Sigmoid colon (tissue), 6 donors: ENCODE measurements at regions not wholly inside any gene's neighbourhood (a gene's known extent, or its start where the extent isn't known, plus 50 kb on each side); places are given as distances from the start of the nearest gene placed in this dataset.
"Not testable (repeated sequence)": the region's sequence is repeated elsewhere in the genome, so short reads cannot be mapped to it uniquely, and the experiment has no call there.

Experiments used
- DNase-seq: peaks from one replicate; pipeline ENCODE4 v3.0.0-alpha.2; 2019
- H3K27ac ChIP-seq, 4 donors: fragments of 200-600 bp; sonication (generic); one replicate each; pipeline ENCODE4 v1.5.1; 2016 to 2019; ENCODE audit warnings: mild to moderate bottlenecking in 1 of 4
- H3K27me3 ChIP-seq, 3 donors: fragments of 200-600 bp; sonication (generic); one replicate each; pipeline ENCODE4 v1.5.1; 2019; ENCODE audit warnings: mild to moderate bottlenecking in 1 of 3
- H3K36me3 ChIP-seq, 4 donors: fragments of 200-600 bp; sonication (generic); one replicate each; pipeline ENCODE4 v1.5.1; 2016 to 2019
- H3K4me1 ChIP-seq, 4 donors: fragments of 200-600 bp; sonication (generic); one replicate each; pipeline ENCODE4 v1.5.1; 2017 to 2019
- H3K4me3 ChIP-seq, 4 donors: fragments of 200-600 bp; sonication (generic); one replicate each; pipeline ENCODE4 v1.5.1; 2017 to 2019; ENCODE audit warnings: mild to moderate bottlenecking in 2 of 4, moderate library complexity in 1 of 4
- H3K9me3 ChIP-seq, 4 donors: fragments of 200-600 bp in 3 of 4; sonication (generic) in 3 of 4; one replicate each; pipeline versions ENCODE4 v1.5.1 to v1.6.1; 2013 to 2019
- CTCF ChIP-seq, 4 experiments: fragments of 450-650 bp in 3 of 4; fragments of 200-600 bp in 1 of 4; IDR thresholded peaks; one replicate each; pipeline ENCODE4 v1.5.1; 2016 to 2019; ENCODE audit warnings: antibody characterized with exemption in 4 of 4, mild to moderate bottlenecking in 3 of 4, moderate library complexity in 2 of 4
- EP300 ChIP-seq, 4 donors: sonication (generic); formaldehyde crosslinking; IDR thresholded peaks; one replicate each; pipeline ENCODE4 v1.6.1; 2017; ENCODE audit warnings: antibody characterized with exemption in 4 of 4
- POLR2A ChIP-seq, 2 donors: fragments of 450-650 bp; IDR thresholded peaks; one replicate each; pipeline ENCODE4 v1.6.1; 2016; ENCODE audit warnings: antibody characterized with exemption in 2 of 2, mild to moderate bottlenecking in 2 of 2, moderate library complexity in 2 of 2
- POLR2AphosphoS5 ChIP-seq, 4 donors: sonication (generic); formaldehyde crosslinking; IDR thresholded peaks; one replicate each; pipeline ENCODE4 v1.6.1; 2017; ENCODE audit warnings: antibody characterized with exemption in 4 of 4
- WGBS, 2 donors: extraction: QIAGEN DNeasy Blood & Tissue Kit; methylation state at CpG; one replicate each; pipeline ENCODE4 v1.1.7; 2013; 5-methylcytosine and 5-hydroxymethylcytosine counted together
- intact Hi-C: fragments of 100-400 bp; cut with DNase I; formaldehyde crosslinking; loops from one replicate; pipeline ENCODE4 v1.15.1; 2023
- donor health status: healthy with polysubstance abuse.
- donor health status: healthy.

- Histone ChIP-seq H3K36me3 (no peaks in the 10 kb centered on the region), H3K4me3 (no peak overlapping the region), H3K9me3 (no peaks in the 10 kb centered on the region), H3K27ac (no peak overlapping the region), H3K4me1 (no peaks in the 10 kb centered on the region), H3K27me3 (no peaks in the 10 kb centered on the region)
- intact Hi-C loops = no loop called here
- no peak for TF ChIP-seq EP300 (IDR thresholded peaks at IDR 0.05)
- TF ChIP-seq POLR2A (IDR thresholded peaks at IDR 0.05) = no peak
- no peak for TF ChIP-seq POLR2AphosphoS5 (IDR thresholded peaks at IDR 0.05)
- no peak for TF ChIP-seq CTCF (IDR thresholded peaks at IDR 0.05)
- no peak for DNase-seq
Observed at GRCh38 chr11:90493379-90493778, 270.5 kb upstream of the CHORDC1 start.

GRCh38 chr11:90491466-90491865 lies 268.6 kb upstream of the CHORDC1 start:
- 48 to 60% methylated on average over 2 of the region's 2 CpGs for WGBS, 2 donors
- no peaks in the 10 kb centered on the region for H3K9me3 ChIP-seq
- no peaks in the 10 kb centered on the region for H3K4me1 ChIP-seq
- H3K27ac ChIP-seq = no peak overlapping the region
- no peak overlapping the region for H3K4me3 ChIP-seq
- TF ChIP-seq POLR2A (IDR thresholded peaks at IDR 0.05) (no peak), EP300 (IDR thresholded peaks at IDR 0.05) (no peak)
- no peak for DNase-seq
- no peaks in the 10 kb centered on the region for H3K27me3 ChIP-seq
- intact Hi-C loops = no loop called here
- no peaks in the 10 kb centered on the region for H3K36me3 ChIP-seq

- intact Hi-C loops = no loop called here
- H3K27ac ChIP-seq = no peak overlapping the region
- no peak for DNase-seq
- H3K4me3 ChIP-seq = no peak overlapping the region
- no peaks in the 10 kb centered on the region for H3K4me1 ChIP-seq
- TF ChIP-seq POLR2A (IDR thresholded peaks at IDR 0.05) (no peak), CTCF (IDR thresholded peaks at IDR 0.05) (no peak), EP300 (IDR thresholded peaks at IDR 0.05) (no peak), POLR2AphosphoS5 (IDR thresholded peaks at IDR 0.05) (no peak)
- no peaks in the 10 kb centered on the region for H3K36me3 ChIP-seq
- no peaks in the 10 kb centered on the region for H3K27me3 ChIP-seq
- 44 to 52% methylated on average over 2 of the region's 2 CpGs for WGBS, 2 donors
- H3K9me3 ChIP-seq = no peaks in the 10 kb centered on the region
Observed at GRCh38 chr11:90476442-90477007, 253.7 kb upstream of the CHORDC1 start.

- Histone ChIP-seq H3K4me3 (no peak overlapping the region), H3K27me3 (no peaks in the 10 kb centered on the region), H3K36me3 (no peaks in the 10 kb centered on the region), H3K4me1 (no peaks in the 10 kb centered on the region), H3K9me3 (no peaks in the 10 kb centered on the region), H3K27ac (no peak overlapping the region)
- 73 to 85% methylated on average over 2 of the region's 2 CpGs for WGBS, 2 donors
- no peak for DNase-seq
- TF ChIP-seq EP300 (IDR thresholded peaks at IDR 0.05) = no peak
- TF ChIP-seq CTCF (IDR thresholded peaks at IDR 0.05) = no peak
- TF ChIP-seq POLR2A (IDR thresholded peaks at IDR 0.05) = no peak
- TF ChIP-seq POLR2AphosphoS5 (IDR thresholded peaks at IDR 0.05) = no peak
- intact Hi-C loops = no loop called here
Observed at GRCh38 chr11:90468923-90469322, 246.1 kb upstream of the CHORDC1 start.

GRCh38 chr11:90465553-90465952 lies 242.7 kb upstream of the CHORDC1 start:
- intact Hi-C loops = no loop called here
- Histone ChIP-seq H3K4me3 (no peak overlapping the region), H3K27me3 (no peaks in the 10 kb centered on the region), H3K27ac (no peak overlapping the region), H3K36me3 (no peaks in the 10 kb centered on the region), H3K4me1 (no peaks in the 10 kb centered on the region), H3K9me3 (no peaks in the 10 kb centered on the region)
- 90 to 95% methylated on average over 5 of the region's 5 CpGs for WGBS, 2 donors
- no peak for DNase-seq
- TF ChIP-seq POLR2A (IDR thresholded peaks at IDR 0.05) = no peak

- H3K27me3 ChIP-seq, DNase-seq, H3K4me3 ChIP-seq, H3K36me3 ChIP-seq, H3K9me3 ChIP-seq, H3K27ac ChIP-seq, intact Hi-C loops, H3K4me1 ChIP-seq: not testable (repeated sequence)
- 49 to 66% methylated on average over 6 of the region's 6 CpGs for WGBS, 2 donors
Observed at GRCh38 chr11:90455347-90455920, 232.6 kb upstream of the CHORDC1 start.
